GM23338 (cell line): ENCODE measurements at regions not wholly inside any gene's neighbourhood (a gene's known extent, or its start where the extent isn't known, plus 50 kb on each side); places are given as distances from the start of the nearest gene placed in this dataset.

Experiments used
- CREB1 ChIP-seq: fragments of 250-450 bp; sonication (Bioruptor Pico); IDR thresholded peaks from 2 replicates; pipeline ENCODE4 v1.5.0; 2020; ENCODE audit warnings: low read depth, mild to moderate bottlenecking, moderate library complexity
- CTCF ChIP-seq, 2 experiments: fragments of 200-600 bp in 1 of 2; sonication (generic) in 1 of 2; conservative IDR thresholded peaks; 2 replicates each; pipeline versions ENCODE4 v1.5.1 to v1.6.1; 2016 to 2017; ENCODE audit warnings: antibody characterized with exemption in 2 of 2, low read depth in 2 of 2, mild to moderate bottlenecking in 2 of 2, moderate library complexity in 1 of 2
- EZH2 ChIP-seq: fragments of 200-600 bp; sonication (generic); IDR thresholded peaks from one replicate; pipeline ENCODE4 v1.8.0; 2017; ENCODE audit warnings: antibody characterized with exemption, mild to moderate bottlenecking, low read depth; ENCODE audit not compliant: unreplicated experiment
- POLR2AphosphoS5 ChIP-seq: IDR thresholded peaks from 2 replicates; pipeline ENCODE4 v1.6.1; 2016; ENCODE audit warnings: antibody characterized with exemption, low read depth
- REST ChIP-seq: IDR thresholded peaks from one replicate; pipeline ENCODE4 v1.6.1; 2018; ENCODE audit warnings: antibody characterized with exemption; ENCODE audit not compliant: unreplicated experiment

- TF ChIP-seq EZH2 (no peak), CTCF (conservative IDR thresholded peaks at IDR 0.05; ENCODE audit: low read depth in 2 of 2) (no peak), POLR2AphosphoS5 (no peak), CREB1 (no peak), REST (no peak)
Observed at GRCh38 chr13:86838411-86839120, 832.6 kb upstream of the SLITRK5 start.
